ENCODE measurements at regions not wholly inside any gene's neighbourhood (a gene's known extent, or its start where the extent isn't known, plus 50 kb on each side); places are given as distances from the start of the nearest gene placed in this dataset.

DNA sequence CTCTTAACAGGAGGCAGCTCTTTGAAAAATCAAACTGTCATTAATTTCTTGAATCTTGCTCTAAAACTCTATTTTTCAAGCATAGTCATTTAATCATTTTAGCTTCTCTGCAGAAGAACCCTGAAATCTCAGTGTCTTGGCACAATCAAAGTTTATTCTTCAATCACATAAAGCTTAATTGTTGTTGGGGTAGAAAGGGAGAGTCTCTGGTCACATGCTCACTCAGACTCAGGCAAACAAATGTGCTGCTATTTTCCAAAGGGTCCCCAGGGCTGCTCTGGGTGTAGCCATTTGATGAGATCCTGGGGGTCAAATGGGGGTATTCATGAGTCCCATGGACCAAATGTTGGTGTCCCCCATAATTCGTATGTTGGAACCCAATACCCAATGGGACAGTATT, 114.8 kb downstream of the MSX2 start:
- H3K9me3 ChIP-seq: no peaks in the 10 kb centered on the region
- no peak overlapping the region for H3K4me3 ChIP-seq
- H3K36me3 ChIP-seq: no peaks in the 10 kb centered on the region
- no peaks in the 10 kb centered on the region for H3K4me1 ChIP-seq
- H3K27ac ChIP-seq: no peak overlapping the region
- no peak for TF ChIP-seq POLR2A (IDR thresholded peaks at IDR 0.05)
- TF ChIP-seq, protein P1, sequence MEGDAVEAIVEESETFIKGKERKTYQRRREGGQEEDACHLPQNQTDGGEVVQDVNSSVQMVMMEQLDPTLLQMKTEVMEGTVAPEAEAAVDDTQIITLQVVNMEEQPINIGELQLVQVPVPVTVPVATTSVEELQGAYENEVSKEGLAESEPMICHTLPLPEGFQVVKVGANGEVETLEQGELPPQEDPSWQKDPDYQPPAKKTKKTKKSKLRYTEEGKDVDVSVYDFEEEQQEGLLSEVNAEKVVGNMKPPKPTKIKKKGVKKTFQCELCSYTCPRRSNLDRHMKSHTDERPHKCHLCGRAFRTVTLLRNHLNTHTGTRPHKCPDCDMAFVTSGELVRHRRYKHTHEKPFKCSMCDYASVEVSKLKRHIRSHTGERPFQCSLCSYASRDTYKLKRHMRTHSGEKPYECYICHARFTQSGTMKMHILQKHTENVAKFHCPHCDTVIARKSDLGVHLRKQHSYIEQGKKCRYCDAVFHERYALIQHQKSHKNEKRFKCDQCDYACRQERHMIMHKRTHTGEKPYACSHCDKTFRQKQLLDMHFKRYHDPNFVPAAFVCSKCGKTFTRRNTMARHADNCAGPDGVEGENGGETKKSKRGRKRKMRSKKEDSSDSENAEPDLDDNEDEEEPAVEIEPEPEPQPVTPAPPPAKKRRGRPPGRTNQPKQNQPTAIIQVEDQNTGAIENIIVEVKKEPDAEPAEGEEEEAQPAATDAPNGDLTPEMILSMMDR (IDR thresholded peaks at IDR 0.05): no peak
- no peaks in the 10 kb centered on the region for H3K27me3 ChIP-seq
- DNase-seq: no peak

DNA sequence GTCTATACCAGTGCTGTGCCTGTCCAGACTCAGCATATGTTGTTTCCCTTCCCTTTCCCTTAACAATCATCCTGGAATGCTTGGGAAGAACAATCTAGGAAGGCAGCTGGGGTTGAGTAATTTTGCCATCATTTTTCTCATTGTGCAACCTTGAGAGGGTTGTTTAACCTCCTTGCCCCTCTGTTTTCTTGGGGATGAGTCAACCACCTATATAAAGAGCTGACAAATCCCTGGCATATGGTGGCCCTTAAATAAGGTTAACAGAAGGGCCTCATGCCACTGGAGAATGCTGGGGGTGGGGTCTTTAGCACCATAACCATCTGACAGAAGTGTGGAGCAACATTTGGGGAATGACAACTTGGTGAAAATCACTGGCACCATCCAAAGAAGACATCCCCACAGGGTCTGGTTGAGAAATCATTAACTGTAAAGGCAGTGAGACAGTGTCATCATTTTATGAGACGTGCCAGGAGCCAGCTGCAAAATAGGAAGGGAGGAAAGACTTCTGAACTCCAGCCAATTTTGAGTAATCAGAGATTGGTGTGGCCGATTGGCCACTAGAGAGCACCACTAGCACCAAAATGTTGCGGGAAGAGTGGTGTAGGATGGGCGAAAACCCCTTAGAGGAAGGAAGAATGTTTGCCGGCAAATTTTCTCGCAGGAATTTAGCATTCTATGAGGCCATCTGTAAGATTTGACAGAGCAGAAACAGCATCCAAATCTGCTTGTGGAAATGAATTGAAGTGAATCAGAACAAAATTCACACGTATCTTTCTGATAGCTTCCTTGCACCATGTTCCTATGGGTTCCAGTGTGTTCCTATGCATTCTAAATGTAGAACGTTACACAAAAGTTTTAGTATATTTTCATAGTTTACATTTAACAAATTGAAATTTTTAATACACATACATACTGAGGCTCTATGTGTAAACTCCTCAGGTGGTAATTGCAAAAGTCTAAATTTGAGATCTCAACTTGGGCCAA, 113.8 kb downstream of the MSX2 start:
- no peak overlapping the region for H3K27ac ChIP-seq
- H3K36me3 ChIP-seq: no peaks in the 10 kb centered on the region
- no peak for DNase-seq
- H3K4me3 ChIP-seq: no peak overlapping the region
- no peaks in the 10 kb centered on the region for H3K9me3 ChIP-seq
- no peaks in the 10 kb centered on the region for H3K4me1 ChIP-seq
- H3K27me3 ChIP-seq: no peaks in the 10 kb centered on the region
- TF ChIP-seq, protein P1 (IDR thresholded peaks at IDR 0.05): no peak
- no peak for TF ChIP-seq POLR2A (IDR thresholded peaks at IDR 0.05)

DNA sequence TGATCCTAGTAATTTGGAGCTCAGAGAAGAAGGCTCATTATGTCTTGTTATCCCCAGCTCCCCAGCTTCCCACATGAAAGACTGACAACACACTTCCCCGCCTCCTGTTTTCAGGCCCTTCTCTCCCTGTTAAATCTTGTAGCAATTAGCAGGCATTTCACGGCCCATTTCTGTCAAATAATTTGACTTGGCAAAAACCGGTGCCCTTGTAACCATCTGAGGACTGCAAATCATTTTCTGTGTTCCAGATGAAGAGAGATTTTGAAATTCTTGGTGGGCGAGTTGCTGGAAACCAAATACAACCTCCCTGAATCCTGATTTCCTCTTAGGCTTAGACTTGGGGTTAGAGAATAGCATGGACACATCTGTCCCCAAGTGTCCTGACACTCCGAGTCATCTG, 109.7 kb downstream of the MSX2 start:
- Histone ChIP-seq H3K27me3 (no peaks in the 10 kb centered on the region), H3K9me3 (no peaks in the 10 kb centered on the region), H3K36me3 (no peaks in the 10 kb centered on the region), H3K4me3 (no peak overlapping the region), H3K4me1 (no peaks in the 10 kb centered on the region), H3K27ac (no peak overlapping the region)
- DNase-seq: no peak
- TF ChIP-seq, protein P1 (IDR thresholded peaks at IDR 0.05): no peak
- no peak for TF ChIP-seq POLR2A (IDR thresholded peaks at IDR 0.05)

DNA sequence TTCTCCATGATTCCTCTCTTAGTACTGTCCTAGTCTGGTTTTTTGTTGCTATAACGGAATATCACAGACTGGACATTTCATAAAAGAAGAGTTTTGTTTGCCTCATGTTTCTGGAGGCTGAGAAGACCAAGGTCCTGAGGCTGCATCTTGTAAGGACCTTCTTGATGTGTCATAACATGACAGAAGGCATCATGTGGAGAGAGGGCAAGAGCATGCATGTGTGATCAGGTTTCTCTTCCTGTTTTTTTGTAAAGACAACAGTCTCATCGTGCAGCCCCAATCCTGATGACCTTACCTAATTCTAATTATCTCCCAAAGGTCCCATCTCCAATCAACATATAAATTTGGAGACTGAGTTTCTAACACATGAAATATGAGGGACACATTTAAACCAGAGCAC, 108.4 kb downstream of the MSX2 start:
- no peak overlapping the region for H3K27ac ChIP-seq
- DNase-seq: no peak
- H3K27me3 ChIP-seq: no peaks in the 10 kb centered on the region
- no peak for TF ChIP-seq POLR2A (IDR thresholded peaks at IDR 0.05)
- TF ChIP-seq, protein P1 (IDR thresholded peaks at IDR 0.05): no peak
- no peaks in the 10 kb centered on the region for H3K4me1 ChIP-seq
- H3K9me3 ChIP-seq: no peaks in the 10 kb centered on the region
- no peak overlapping the region for H3K4me3 ChIP-seq
- no peaks in the 10 kb centered on the region for H3K36me3 ChIP-seq

DNA sequence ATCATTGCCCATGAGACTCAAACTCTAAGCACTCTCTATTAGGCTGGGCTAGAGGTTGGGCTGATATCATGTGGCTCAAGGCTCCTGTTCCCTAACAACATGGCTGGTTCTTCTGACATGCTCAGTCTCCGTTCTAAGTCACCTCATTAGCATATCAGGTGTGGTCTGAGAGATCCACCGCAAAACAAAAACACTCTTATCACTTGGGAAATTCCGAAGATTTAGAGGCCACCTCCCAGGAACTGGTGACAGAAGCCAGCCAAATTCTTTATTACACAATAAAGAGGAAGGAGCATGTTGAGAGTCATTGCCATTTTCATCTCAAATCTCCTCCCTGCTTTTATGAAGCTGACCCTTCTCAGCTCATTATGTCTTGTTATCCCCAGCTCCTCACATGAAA, 107.6 kb downstream of the MSX2 start:
- Histone ChIP-seq H3K36me3 (no peaks in the 10 kb centered on the region), H3K4me3 (no peak overlapping the region), H3K27ac (no peak overlapping the region), H3K4me1 (no peaks in the 10 kb centered on the region), H3K27me3 (no peaks in the 10 kb centered on the region), H3K9me3 (no peaks in the 10 kb centered on the region)
- no peak for TF ChIP-seq POLR2A (IDR thresholded peaks at IDR 0.05)
- TF ChIP-seq, protein P1 (IDR thresholded peaks at IDR 0.05): no peak
- no peak for DNase-seq

Data from Peyer's patch (tissue), 4 donors.